ENCODE measurements at regions not wholly inside any gene's neighbourhood (a gene's known extent, or its start where the extent isn't known, plus 50 kb on each side); places are given as distances from the start of the nearest gene placed in this dataset.

GRCh38 chr6:74048387-74048786, 352.4 kb downstream of the CD109 start:
- TF ChIP-seq, protein P1, sequence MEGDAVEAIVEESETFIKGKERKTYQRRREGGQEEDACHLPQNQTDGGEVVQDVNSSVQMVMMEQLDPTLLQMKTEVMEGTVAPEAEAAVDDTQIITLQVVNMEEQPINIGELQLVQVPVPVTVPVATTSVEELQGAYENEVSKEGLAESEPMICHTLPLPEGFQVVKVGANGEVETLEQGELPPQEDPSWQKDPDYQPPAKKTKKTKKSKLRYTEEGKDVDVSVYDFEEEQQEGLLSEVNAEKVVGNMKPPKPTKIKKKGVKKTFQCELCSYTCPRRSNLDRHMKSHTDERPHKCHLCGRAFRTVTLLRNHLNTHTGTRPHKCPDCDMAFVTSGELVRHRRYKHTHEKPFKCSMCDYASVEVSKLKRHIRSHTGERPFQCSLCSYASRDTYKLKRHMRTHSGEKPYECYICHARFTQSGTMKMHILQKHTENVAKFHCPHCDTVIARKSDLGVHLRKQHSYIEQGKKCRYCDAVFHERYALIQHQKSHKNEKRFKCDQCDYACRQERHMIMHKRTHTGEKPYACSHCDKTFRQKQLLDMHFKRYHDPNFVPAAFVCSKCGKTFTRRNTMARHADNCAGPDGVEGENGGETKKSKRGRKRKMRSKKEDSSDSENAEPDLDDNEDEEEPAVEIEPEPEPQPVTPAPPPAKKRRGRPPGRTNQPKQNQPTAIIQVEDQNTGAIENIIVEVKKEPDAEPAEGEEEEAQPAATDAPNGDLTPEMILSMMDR (IDR thresholded peaks at IDR 0.05): no peak
- no peak for TF ChIP-seq POLR2A (IDR thresholded peaks at IDR 0.05)
